Peyer's patch (tissue), 4 donors: ENCODE measurements at regions not wholly inside any gene's neighbourhood (a gene's known extent, or its start where the extent isn't known, plus 50 kb on each side); places are given as distances from the start of the nearest gene placed in this dataset.

Source experiments
- POLR2A ChIP-seq, 2 donors: fragments of 450-650 bp; IDR thresholded peaks; one replicate each; pipeline ENCODE4 v1.5.1; 2017; ENCODE audit warnings: antibody characterized with exemption in 2 of 2, mild to moderate bottlenecking in 2 of 2, moderate library complexity in 2 of 2
- TF ChIP-seq, protein P1 (sequence below), 6 experiments: fragments of 450-650 bp in 4 of 6; fragments of 200-600 bp in 2 of 6; sonication (generic) in 1 of 6; IDR thresholded peaks; one replicate each; pipeline ENCODE4 v1.5.1; 2017 to 2019; ENCODE audit warnings: antibody characterized with exemption in 6 of 6, mild to moderate bottlenecking in 3 of 6, moderate library complexity in 1 of 6

DNA sequence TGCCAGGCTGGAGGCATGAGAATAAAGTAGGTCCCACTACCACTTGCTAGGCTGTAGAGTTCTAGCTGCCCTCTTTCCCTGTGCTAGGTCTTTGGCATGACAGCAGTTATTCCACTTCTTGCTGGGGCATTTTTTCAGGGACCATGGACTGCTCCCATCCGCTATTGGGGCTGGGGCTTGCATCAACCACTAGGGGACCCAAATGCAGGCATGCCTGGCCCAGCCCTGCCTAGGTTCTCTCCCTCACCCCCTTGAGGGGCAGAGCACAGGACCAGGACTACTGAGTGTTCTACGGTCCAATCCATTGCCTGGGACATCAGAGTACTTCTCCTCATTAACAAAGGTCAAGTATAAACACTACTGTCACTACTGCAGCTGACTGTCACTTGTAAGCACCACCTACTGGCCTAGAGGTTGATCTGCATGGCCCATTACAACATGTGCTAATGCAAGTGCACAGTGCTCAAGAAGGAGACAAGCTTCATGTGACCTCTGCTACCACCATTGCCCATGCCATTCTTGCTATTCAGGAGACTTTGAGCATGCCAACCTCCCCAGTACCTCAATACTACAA lies 270.5 kb downstream of the MBNL1 start:
- TF ChIP-seq, protein P1, sequence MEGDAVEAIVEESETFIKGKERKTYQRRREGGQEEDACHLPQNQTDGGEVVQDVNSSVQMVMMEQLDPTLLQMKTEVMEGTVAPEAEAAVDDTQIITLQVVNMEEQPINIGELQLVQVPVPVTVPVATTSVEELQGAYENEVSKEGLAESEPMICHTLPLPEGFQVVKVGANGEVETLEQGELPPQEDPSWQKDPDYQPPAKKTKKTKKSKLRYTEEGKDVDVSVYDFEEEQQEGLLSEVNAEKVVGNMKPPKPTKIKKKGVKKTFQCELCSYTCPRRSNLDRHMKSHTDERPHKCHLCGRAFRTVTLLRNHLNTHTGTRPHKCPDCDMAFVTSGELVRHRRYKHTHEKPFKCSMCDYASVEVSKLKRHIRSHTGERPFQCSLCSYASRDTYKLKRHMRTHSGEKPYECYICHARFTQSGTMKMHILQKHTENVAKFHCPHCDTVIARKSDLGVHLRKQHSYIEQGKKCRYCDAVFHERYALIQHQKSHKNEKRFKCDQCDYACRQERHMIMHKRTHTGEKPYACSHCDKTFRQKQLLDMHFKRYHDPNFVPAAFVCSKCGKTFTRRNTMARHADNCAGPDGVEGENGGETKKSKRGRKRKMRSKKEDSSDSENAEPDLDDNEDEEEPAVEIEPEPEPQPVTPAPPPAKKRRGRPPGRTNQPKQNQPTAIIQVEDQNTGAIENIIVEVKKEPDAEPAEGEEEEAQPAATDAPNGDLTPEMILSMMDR (IDR thresholded peaks at IDR 0.05): peak in 3 of 6 experiments; percentile 6 to 24 (median 13)
- TF ChIP-seq POLR2A (IDR thresholded peaks at IDR 0.05): no peak
